HUES64 (cell line): ENCODE measurements at regions not wholly inside any gene's neighbourhood (a gene's known extent, or its start where the extent isn't known, plus 50 kb on each side); places are given as distances from the start of the nearest gene placed in this dataset.
"Not testable (repeated sequence)": the region's sequence is repeated elsewhere in the genome, so short reads cannot be mapped to it uniquely, and the experiment has no call there.

Source experiments
- H3K27ac ChIP-seq: 2 replicates; pipeline ENCODE4 v1.7.0; 2013; ENCODE audit warnings: low read depth, low read length, inconsistent platforms
- H3K27me3 ChIP-seq: 2 replicates; pipeline ENCODE4 v1.6.1; 2013; ENCODE audit warnings: mild to moderate bottlenecking, low read length; ENCODE audit not compliant: insufficient read depth
- H3K36me3 ChIP-seq: 2 replicates; pipeline ENCODE4 v1.6.1; 2013; ENCODE audit warnings: mild to moderate bottlenecking, low read length; ENCODE audit not compliant: insufficient read depth
- H3K4me1 ChIP-seq: 2 replicates; pipeline ENCODE4 v1.6.1; 2013; ENCODE audit warnings: mild to moderate bottlenecking, low read length, moderate library complexity; ENCODE audit not compliant: insufficient read depth
- H3K4me3 ChIP-seq: 2 replicates; pipeline ENCODE4 v1.5.1; 2013; ENCODE audit warnings: mild to moderate bottlenecking, low read length, moderate library complexity
- H3K9ac ChIP-seq: 2 replicates; pipeline ENCODE4 v1.6.1; 2013; ENCODE audit warnings: mild to moderate bottlenecking, low read depth, low read length
- H3K9me3 ChIP-seq: 2 replicates; pipeline ENCODE4 v1.6.1; 2013; ENCODE audit warnings: low read depth, low read length; ENCODE audit not compliant: insufficient read depth
- WGBS: fragments of 150-250, 120-280 bp; methylation state at CpG from one replicate; pipeline ENCODE4 v1.1.7; 2013; ENCODE audit warnings: missing lambda C conversion rate; 5-methylcytosine and 5-hydroxymethylcytosine counted together

- no peak overlapping the region for H3K4me3 ChIP-seq
- no peaks in the 10 kb centered on the region for H3K27me3 ChIP-seq
- no peaks in the 10 kb centered on the region for H3K9me3 ChIP-seq
- WGBS, result 93% methylated on average over 3 of the region's 3 CpGs
- no peak overlapping the region for H3K27ac ChIP-seq
- peaks cover 15% of the 10 kb centered on the region for H3K4me1 ChIP-seq
- H3K9ac ChIP-seq, result no peak overlapping the region
- H3K36me3 ChIP-seq, result no peaks in the 10 kb centered on the region
Measured at GRCh38 chr4:52372747-52373146, 286.4 kb downstream of the USP46 start.

- no peak overlapping the region for H3K9ac ChIP-seq
- H3K4me3 ChIP-seq, result no peak overlapping the region
- WGBS, result 79% methylated on average over 3 of the region's 3 CpGs
- no peak overlapping the region for H3K27ac ChIP-seq
- no peaks in the 10 kb centered on the region for H3K27me3 ChIP-seq
- peaks cover 15% of the 10 kb centered on the region for H3K4me1 ChIP-seq
- no peaks in the 10 kb centered on the region for H3K36me3 ChIP-seq
- no peaks in the 10 kb centered on the region for H3K9me3 ChIP-seq
Measured at GRCh38 chr4:52373650-52374049, 285.5 kb downstream of the USP46 start.

- Histone ChIP-seq H3K9me3 (no peaks in the 10 kb centered on the region), H3K27ac (no peak overlapping the region), H3K27me3 (no peaks in the 10 kb centered on the region), H3K4me3 (no peak overlapping the region), H3K9ac (no peak overlapping the region), H3K4me1 (peaks cover 11% of the 10 kb centered on the region), H3K36me3 (no peaks in the 10 kb centered on the region)
- 73% methylated on average over 4 of the region's 4 CpGs for WGBS
Measured at GRCh38 chr4:52374877-52375276, 284.2 kb downstream of the USP46 start.

DNA sequence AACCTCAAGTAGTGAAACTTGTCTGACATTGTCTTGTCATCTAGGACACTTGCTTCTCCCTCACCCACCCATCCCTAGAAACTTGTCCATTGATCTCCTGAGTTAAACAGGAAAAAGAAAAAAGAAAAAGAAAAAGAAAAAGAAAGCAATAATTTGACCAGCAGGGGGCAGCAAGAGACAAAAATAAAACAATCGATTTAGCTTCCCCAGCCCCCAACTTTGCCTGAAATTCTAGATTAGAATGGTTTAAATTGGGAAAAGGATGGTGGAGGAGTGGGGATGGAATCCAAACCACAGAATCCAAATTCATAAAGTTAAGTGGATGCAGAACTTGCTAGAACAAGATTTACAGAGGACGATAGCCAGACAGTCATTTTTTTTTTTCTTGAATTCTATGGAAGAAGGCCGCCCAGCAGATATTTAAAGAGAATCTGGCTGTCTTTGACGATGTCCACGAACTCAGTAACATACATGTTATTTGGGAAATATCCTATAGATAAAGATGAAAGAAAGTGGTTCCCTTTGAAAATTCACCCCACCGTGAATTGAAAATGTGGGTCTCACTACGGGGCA is 282.9 kb downstream of the USP46 start:
- no peaks in the 10 kb centered on the region for H3K36me3 ChIP-seq
- 0 out of 2 replicates have a peak, but pooled peaks cover 3% of the 10 kb centered on the region for H3K4me1 ChIP-seq
- no peak overlapping the region for H3K27ac ChIP-seq
- 70% methylated on average over 7 of the region's 7 CpGs for WGBS
- no peak overlapping the region for H3K9ac ChIP-seq
- no peaks in the 10 kb centered on the region for H3K27me3 ChIP-seq
- H3K9me3 ChIP-seq, result no peaks in the 10 kb centered on the region
- H3K4me3 ChIP-seq, result no peak overlapping the region

DNA sequence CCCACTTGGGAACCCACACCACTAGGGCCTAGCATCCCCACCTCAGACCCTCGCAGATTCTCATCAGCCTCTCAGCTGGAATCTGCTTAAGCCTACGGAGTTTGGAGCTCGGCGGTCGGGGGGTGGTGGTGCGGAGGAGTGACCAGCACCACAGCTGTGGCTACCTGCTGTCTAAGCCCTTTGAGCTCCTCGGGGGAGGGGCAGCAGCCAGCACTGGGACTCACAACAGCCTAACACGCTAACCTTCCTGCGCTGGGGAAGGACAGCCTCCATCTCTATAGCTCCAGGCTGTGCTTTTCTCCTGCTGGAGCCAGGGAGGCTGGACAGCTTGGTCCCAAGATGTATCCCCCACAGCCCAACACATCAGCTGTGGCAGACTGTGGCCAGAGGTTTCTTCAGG is 281.5 kb downstream of the USP46 start:
- Histone ChIP-seq H3K27ac (no peak overlapping the region), H3K4me1 (0 out of 2 replicates have a peak, but pooled peaks cover 3% of the 10 kb centered on the region), H3K9ac (no peak overlapping the region), H3K27me3 (no peaks in the 10 kb centered on the region), H3K9me3 (no peaks in the 10 kb centered on the region), H3K4me3 (no peak overlapping the region), H3K36me3 (no peaks in the 10 kb centered on the region)
- 65% methylated on average over 9 of the region's 9 CpGs for WGBS

DNA sequence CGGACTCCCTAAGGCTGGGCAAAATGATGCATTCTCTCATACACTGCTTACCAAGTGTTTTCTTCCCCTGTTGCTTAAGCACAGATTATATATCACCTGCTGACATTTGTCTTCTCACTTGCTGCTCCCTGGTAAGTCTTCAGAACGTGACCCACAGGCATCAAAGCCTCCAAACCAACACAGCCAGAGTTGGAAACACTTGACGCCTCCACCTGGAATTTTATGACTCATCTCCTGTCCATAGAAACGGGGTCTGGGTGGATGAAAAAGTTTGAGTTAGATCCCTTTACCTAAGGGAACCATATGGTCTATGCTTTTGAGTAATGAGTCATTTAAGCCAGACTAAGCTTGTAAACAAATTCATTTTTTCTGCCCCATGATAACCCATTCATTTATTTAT is 251.6 kb downstream of the USP46 start:
- Histone ChIP-seq H3K9ac (no peak overlapping the region), H3K27me3 (no peaks in the 10 kb centered on the region), H3K9me3 (peaks cover 14% of the 10 kb centered on the region; the same call in 1 of the 2 replicates), H3K36me3 (no peaks in the 10 kb centered on the region), H3K4me3 (no peak overlapping the region), H3K27ac (no peak overlapping the region), H3K4me1 (peaks cover 9% of the 10 kb centered on the region; the same call in 1 of the 2 replicates)
- 74% methylated on average over 2 of the region's 4 CpGs for WGBS

DNA sequence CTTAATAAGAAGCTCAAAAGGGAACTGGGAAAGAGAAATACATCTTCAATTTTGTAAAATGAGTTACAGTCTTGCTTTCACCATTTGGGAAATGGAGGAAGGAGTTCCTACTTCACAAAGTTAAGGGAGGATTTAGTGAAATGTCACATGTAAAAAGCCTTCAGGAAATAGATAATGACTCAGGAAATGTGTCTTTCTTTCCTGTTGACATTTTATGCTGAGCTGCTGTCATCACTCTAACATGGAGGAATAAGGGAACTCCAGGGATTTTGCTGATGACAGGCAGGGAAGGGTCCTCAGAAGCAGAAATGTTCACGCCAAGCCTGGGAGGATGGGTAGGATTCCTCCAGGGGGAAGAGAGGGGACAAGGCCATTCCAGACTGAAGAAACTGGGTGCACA is 251.1 kb downstream of the USP46 start:
- no peak overlapping the region for H3K4me3 ChIP-seq
- H3K9ac ChIP-seq, result no peak overlapping the region
- no peaks in the 10 kb centered on the region for H3K36me3 ChIP-seq
- H3K4me1 ChIP-seq, result peaks cover 9% of the 10 kb centered on the region; the same call in 1 of the 2 replicates
- peaks cover 14% of the 10 kb centered on the region; the same call in 1 of the 2 replicates for H3K9me3 ChIP-seq
- H3K27me3 ChIP-seq, result no peaks in the 10 kb centered on the region
- no peak overlapping the region for H3K27ac ChIP-seq
- WGBS, result 86% methylated on average over 1 of the region's 1 CpG

DNA sequence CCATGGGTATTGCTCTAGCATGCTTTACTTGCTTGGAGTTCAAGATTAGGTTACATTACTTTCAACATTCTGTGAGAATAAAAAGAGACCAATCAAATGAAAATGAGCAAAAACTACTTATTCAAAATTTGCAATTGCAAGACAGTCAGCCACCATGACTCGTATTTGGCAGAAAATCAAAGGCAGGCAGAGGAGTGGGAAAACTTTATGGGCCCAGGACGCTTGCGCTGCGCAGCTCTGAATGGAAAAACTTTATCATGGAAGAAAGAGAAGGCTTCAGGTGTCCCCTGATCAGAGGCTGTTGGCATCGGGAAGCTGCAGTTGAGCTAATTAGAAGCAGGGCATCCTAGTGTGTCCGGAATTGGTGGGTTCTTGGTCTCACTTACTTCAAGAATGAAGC is 250.6 kb downstream of the USP46 start:
- Histone ChIP-seq H3K4me3 (no peak overlapping the region), H3K27me3 (no peaks in the 10 kb centered on the region), H3K4me1 (peaks cover 9% of the 10 kb centered on the region; the same call in 1 of the 2 replicates), H3K27ac (no peak overlapping the region), H3K9me3 (peaks cover 14% of the 10 kb centered on the region; the same call in 1 of the 2 replicates), H3K36me3 (no peaks in the 10 kb centered on the region), H3K9ac (no peak overlapping the region)
- WGBS, result 96% methylated on average over 6 of the region's 6 CpGs

DNA sequence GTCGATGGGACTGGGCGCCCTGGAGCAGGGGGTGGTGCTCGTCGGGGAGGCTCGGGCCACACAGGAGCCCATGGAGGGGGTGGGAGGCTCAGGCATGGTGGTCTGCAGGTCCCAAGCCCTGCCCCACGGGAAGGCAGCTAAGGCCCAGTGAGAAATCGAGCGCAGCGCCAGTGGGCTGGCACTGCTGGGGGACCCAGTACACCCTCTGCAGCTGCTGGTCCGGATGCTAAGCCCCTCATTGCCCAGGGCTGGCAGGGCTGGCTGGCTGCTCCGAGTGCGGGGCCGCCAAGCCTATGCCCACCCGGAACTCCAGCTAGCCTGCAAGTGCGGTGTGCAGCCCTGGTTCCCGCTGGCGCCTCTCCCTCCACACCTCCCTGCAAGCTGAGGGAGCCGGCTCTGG is 249.3 kb downstream of the USP46 start:
- WGBS, result 96% methylated on average over 18 of the region's 18 CpGs
- not testable (repeated sequence) for H3K9ac ChIP-seq, H3K36me3 ChIP-seq, H3K4me3 ChIP-seq, H3K4me1 ChIP-seq, H3K27me3 ChIP-seq, H3K27ac ChIP-seq
- H3K9me3 ChIP-seq, result peaks cover 14% of the 10 kb centered on the region; the same call in 1 of the 2 replicates

GRCh38 chr4:52410971-52411370 is 248.1 kb downstream of the USP46 start:
- Histone ChIP-seq H3K4me3 (no peak overlapping the region), H3K27me3 (no peaks in the 10 kb centered on the region), H3K36me3 (no peaks in the 10 kb centered on the region), H3K4me1 (peaks cover 9% of the 10 kb centered on the region; the same call in 1 of the 2 replicates), H3K9me3 (peaks cover 14% of the 10 kb centered on the region; the same call in 1 of the 2 replicates), H3K9ac (no peak overlapping the region), H3K27ac (no peak overlapping the region)
- 91% methylated on average over 3 of the region's 3 CpGs for WGBS

DNA sequence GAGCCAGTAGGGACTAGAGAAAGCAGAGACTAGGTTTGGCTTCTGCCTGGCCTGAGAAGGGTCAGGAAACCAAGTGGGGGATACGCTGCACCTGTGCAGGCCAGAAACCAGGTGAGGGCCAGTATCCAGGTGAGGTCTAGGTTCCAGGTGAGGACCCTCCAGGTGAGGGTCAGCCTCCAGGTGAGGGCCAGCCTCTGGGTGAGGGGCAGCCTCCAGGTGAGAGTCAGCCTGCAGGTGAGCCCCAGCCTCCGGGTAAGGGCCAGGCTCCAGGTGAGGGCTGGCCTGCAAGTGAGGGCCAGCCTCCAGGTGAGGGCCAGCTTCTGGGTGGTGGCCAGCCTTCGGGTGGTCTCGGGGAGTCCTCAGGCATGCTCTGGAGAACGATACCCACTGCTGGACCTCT is 238.8 kb downstream of the USP46 start:
- H3K9ac ChIP-seq, result no peak overlapping the region
- H3K27me3 ChIP-seq, result no peaks in the 10 kb centered on the region
- H3K9me3 ChIP-seq, result no peaks in the 10 kb centered on the region
- H3K4me3 ChIP-seq, result no peak overlapping the region
- no peak overlapping the region for H3K27ac ChIP-seq
- 94% methylated on average over 5 of the region's 5 CpGs for WGBS
- H3K4me1 ChIP-seq, result peaks cover 10% of the 10 kb centered on the region; the same call in 1 of the 2 replicates
- no peaks in the 10 kb centered on the region for H3K36me3 ChIP-seq

DNA sequence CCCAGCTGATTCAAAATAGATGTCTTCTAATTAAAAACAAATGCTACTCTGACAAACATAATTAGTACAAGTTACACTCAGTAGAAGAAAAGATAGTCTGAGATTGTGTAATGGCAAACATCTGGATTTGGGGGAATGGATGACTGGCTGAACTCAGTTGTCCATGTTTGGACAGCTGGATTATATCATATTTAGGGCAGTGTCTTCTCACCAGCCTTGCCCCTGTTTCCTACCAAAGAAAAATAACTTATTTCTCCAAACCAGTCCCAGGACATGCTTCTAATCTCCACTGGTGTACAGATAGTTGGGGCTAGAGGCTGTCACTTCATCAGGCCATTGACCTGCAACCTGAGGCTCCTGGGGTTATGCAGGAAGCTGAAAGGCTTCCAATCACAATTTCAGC is 237.3 kb downstream of the USP46 start:
- H3K4me3 ChIP-seq, result no peak overlapping the region
- peaks cover 10% of the 10 kb centered on the region; the same call in 1 of the 2 replicates for H3K4me1 ChIP-seq
- no peak overlapping the region for H3K27ac ChIP-seq
- H3K9me3 ChIP-seq, result no peaks in the 10 kb centered on the region
- H3K9ac ChIP-seq, result no peak overlapping the region
- H3K36me3 ChIP-seq, result no peaks in the 10 kb centered on the region
- H3K27me3 ChIP-seq, result no peaks in the 10 kb centered on the region
